Nephron (organoid): ENCODE measurements at regions not wholly inside any gene's neighbourhood (a gene's known extent, or its start where the extent isn't known, plus 50 kb on each side); places are given as distances from the start of the nearest gene placed in this dataset.

ENCODE experiments used
- H3K27ac Mint-ChIP-seq, 3 experiments: 2 replicates each; pipeline ENCODE4 v1.8.0; 2020; ENCODE audit warnings: mixed read lengths in 3 of 3, mild to moderate bottlenecking in 2 of 3, moderate library complexity in 1 of 3
- H3K27me3 Mint-ChIP-seq: 2 replicates; pipeline ENCODE4 v1.8.0; 2021; ENCODE audit warnings: low read depth, mild to moderate bottlenecking, moderate library complexity, mixed read lengths
- H3K36me3 Mint-ChIP-seq: 2 replicates; pipeline ENCODE4 v1.8.0; 2020; ENCODE audit warnings: low read depth, mixed read lengths
- H3K4me1 Mint-ChIP-seq: 2 replicates; pipeline ENCODE4 v1.8.0; 2020; ENCODE audit warnings: mixed read lengths
- H3K4me3 Mint-ChIP-seq, 3 experiments: 2 replicates each; pipeline ENCODE4 v1.8.0; 2020; ENCODE audit warnings: mild to moderate bottlenecking in 3 of 3, mixed read lengths in 3 of 3, moderate library complexity in 2 of 3
- H3K9me3 Mint-ChIP-seq: 2 replicates; pipeline ENCODE4 v1.8.0; 2020; ENCODE audit warnings: mixed read lengths
- CTCF ChIP-seq, 3 experiments: fragments of 200-600 bp; sonication (generic); IDR thresholded peaks; one replicate each; pipeline ENCODE4 v1.5.0; 2021; ENCODE audit warnings: antibody characterized with exemption in 3 of 3; ENCODE audit not compliant: unreplicated experiment in 3 of 3

GRCh38 chr2:109066501-109066900 lies 62.5 kb upstream of the SH3RF3 start:
- H3K9me3 Mint-ChIP-seq, result no peaks in the 10 kb centered on the region
- peak overlapping the region in 1 of 3 experiments; percentile 16 for H3K27ac Mint-ChIP-seq
- no peaks in the 10 kb centered on the region for H3K36me3 Mint-ChIP-seq
- H3K4me1 Mint-ChIP-seq, result peaks cover 33% of the 10 kb centered on the region
- H3K4me3 Mint-ChIP-seq, result no peak overlapping the region
- peaks cover 20% of the 10 kb centered on the region for H3K27me3 Mint-ChIP-seq
- TF ChIP-seq CTCF (IDR thresholded peaks at IDR 0.05; ENCODE audit: unreplicated experiment in 3 of 3), result no peak

- Mint-ChIP-seq H3K4me1 (peaks cover 33% of the 10 kb centered on the region), H3K27ac (peak overlapping the region in 2 of 3 experiments; percentile 11 to 89), H3K36me3 (no peaks in the 10 kb centered on the region), H3K4me3 (no peak overlapping the region), H3K9me3 (no peaks in the 10 kb centered on the region), H3K27me3 (peaks cover 20% of the 10 kb centered on the region)
- no peak for TF ChIP-seq CTCF (IDR thresholded peaks at IDR 0.05; ENCODE audit: unreplicated experiment in 3 of 3)
Observed at GRCh38 chr2:109065391-109065734, 63.6 kb upstream of the SH3RF3 start.

GRCh38 chr2:109064660-109065390 lies 64.2 kb upstream of the SH3RF3 start:
- H3K36me3 Mint-ChIP-seq, result no peaks in the 10 kb centered on the region
- no peak overlapping the region for H3K4me3 Mint-ChIP-seq
- no peaks in the 10 kb centered on the region for H3K9me3 Mint-ChIP-seq
- peak overlapping the region in 2 of 3 experiments; percentile 11 to 89 for H3K27ac Mint-ChIP-seq
- TF ChIP-seq CTCF (IDR thresholded peaks at IDR 0.05; ENCODE audit: unreplicated experiment in 3 of 3), result no peak
- peaks cover 33% of the 10 kb centered on the region for H3K4me1 Mint-ChIP-seq
- peaks cover 23% of the 10 kb centered on the region for H3K27me3 Mint-ChIP-seq

GRCh38 chr2:109062859-109063700 lies 65.9 kb upstream of the SH3RF3 start:
- H3K36me3 Mint-ChIP-seq, result no peaks in the 10 kb centered on the region
- no peak for TF ChIP-seq CTCF (IDR thresholded peaks at IDR 0.05; ENCODE audit: unreplicated experiment in 3 of 3)

GRCh38 chr2:109062145-109062858 lies 66.7 kb upstream of the SH3RF3 start:
- Mint-ChIP-seq H3K27ac (no peak overlapping the region), H3K36me3 (no peaks in the 10 kb centered on the region), H3K4me3 (no peak overlapping the region), H3K27me3 (peaks cover 31% of the 10 kb centered on the region), H3K4me1 (peaks cover 25% of the 10 kb centered on the region), H3K9me3 (no peaks in the 10 kb centered on the region)
- TF ChIP-seq CTCF (IDR thresholded peaks at IDR 0.05; ENCODE audit: unreplicated experiment in 3 of 3), result peak in 1 of 3 experiments; percentile 13

More at GRCh38 chr2:109062859-109063700, 65.9 kb upstream of the SH3RF3 start:
- Mint-ChIP-seq H3K27me3 (peaks cover 29% of the 10 kb centered on the region), H3K4me1 (peaks cover 33% of the 10 kb centered on the region), H3K4me3 (no peak overlapping the region), H3K9me3 (no peaks in the 10 kb centered on the region), H3K27ac (no peak overlapping the region)
